Thoracic aorta (tissue), 2 donors: ENCODE measurements at regions not wholly inside any gene's neighbourhood (a gene's known extent, or its start where the extent isn't known, plus 50 kb on each side); places are given as distances from the start of the nearest gene placed in this dataset.

Experiments
- ATAC-seq: fragments of 150-250 bp; one replicate; pipeline ENCODE4 v1.8.0; 2017; ENCODE audit warnings: low read depth; ENCODE audit not compliant: insufficient number of reproducible peaks, low FRiP score
- DNase-seq: peaks from one replicate; pipeline ENCODE4 v3.0.0-alpha.2; 2020; ENCODE audit warnings: low spot score
- H3K27ac ChIP-seq, 2 donors: fragments of 200-600 bp; sonication (generic); 1 replicate in 1 of 2; 2 replicates in 1 of 2; pipeline ENCODE4 v1.5.1; 2016; ENCODE audit warnings: mild to moderate bottlenecking in 2 of 2, moderate library complexity in 2 of 2
- H3K27me3 ChIP-seq: fragments of 200-600 bp; sonication (generic); replicated peaks from 2 replicates; pipeline ENCODE4 v1.6.0; 2016; ENCODE audit warnings: mild to moderate bottlenecking; ENCODE audit not compliant: insufficient read depth
- H3K36me3 ChIP-seq: fragments of 200-600 bp; sonication (generic); one replicate; pipeline ENCODE4 v1.5.1; 2016
- H3K4me1 ChIP-seq, 2 donors: fragments of 200-600 bp; sonication (generic); 1 replicate in 1 of 2; 2 replicates in 1 of 2; pipeline versions ENCODE4 v1.5.1 to v1.6.0; 2016; ENCODE audit warnings: low read depth in 2 of 2, mild to moderate bottlenecking in 1 of 2; ENCODE audit not compliant: control insufficient read depth in 1 of 2
- H3K4me3 ChIP-seq: fragments of 200-600 bp; sonication (generic); 2 replicates; pipeline ENCODE4 v1.5.1; 2016; ENCODE audit warnings: mild to moderate bottlenecking
- H3K9me3 ChIP-seq: fragments of 200-600 bp; sonication (generic); 2 replicates; pipeline ENCODE4 v1.5.1; 2016
- TF ChIP-seq, protein P1 (sequence below): fragments of 200-600 bp; sonication (generic); IDR thresholded peaks from one replicate; pipeline ENCODE4 v1.5.1; 2019; ENCODE audit warnings: antibody characterized with exemption

DNA sequence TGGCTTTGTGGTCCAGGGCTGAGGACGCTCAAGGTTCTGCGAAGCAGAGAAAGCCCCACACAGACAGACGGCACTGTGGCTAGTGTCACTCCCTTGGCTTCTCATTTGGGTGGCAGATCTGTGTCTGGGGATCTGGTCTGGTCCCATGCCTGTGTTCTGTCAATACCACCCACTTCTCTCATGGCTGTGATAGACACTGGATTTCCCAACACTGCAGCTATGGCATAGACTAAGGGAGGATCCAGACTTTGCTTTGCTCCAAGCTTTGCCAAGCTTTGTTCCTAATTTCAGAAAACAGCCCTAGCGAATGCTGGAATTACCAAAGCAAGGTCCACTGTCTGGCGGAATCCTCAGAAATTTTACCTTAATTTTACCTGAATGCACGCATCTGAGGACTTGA lies 62.1 kb downstream of the GADD45G start:
- TF ChIP-seq, protein P1, sequence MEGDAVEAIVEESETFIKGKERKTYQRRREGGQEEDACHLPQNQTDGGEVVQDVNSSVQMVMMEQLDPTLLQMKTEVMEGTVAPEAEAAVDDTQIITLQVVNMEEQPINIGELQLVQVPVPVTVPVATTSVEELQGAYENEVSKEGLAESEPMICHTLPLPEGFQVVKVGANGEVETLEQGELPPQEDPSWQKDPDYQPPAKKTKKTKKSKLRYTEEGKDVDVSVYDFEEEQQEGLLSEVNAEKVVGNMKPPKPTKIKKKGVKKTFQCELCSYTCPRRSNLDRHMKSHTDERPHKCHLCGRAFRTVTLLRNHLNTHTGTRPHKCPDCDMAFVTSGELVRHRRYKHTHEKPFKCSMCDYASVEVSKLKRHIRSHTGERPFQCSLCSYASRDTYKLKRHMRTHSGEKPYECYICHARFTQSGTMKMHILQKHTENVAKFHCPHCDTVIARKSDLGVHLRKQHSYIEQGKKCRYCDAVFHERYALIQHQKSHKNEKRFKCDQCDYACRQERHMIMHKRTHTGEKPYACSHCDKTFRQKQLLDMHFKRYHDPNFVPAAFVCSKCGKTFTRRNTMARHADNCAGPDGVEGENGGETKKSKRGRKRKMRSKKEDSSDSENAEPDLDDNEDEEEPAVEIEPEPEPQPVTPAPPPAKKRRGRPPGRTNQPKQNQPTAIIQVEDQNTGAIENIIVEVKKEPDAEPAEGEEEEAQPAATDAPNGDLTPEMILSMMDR, result no peak
- Histone ChIP-seq H3K4me1 (peaks cover 4 to 8% of the 10 kb centered on the region in 2 donors), H3K27me3 (no peaks in the 10 kb centered on the region), H3K36me3 (no peaks in the 10 kb centered on the region), H3K27ac (no peak overlapping the region), H3K9me3 (no peaks in the 10 kb centered on the region), H3K4me3 (no peak overlapping the region)
- DNase-seq (no peak), ATAC-seq (no peak)

DNA sequence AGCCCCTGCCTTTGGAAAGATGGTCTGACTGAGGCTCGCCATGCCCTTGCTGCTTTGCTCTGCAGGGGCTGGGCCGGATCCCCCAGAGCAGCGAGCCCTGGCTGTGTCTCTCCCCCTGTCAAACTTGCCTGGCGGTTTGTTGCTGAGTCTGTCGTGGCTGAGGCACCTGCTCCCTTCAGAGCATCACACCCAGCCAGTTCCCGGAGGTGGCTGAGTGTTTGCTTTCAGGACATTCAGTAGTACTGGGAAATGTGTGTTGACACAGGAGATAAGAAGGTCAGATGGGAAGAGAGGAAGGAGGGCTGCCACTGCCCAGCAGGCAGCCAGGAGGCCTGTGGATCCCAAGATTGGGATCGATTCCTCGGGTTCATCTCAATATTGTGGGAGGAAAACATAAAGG lies 62.9 kb downstream of the GADD45G start:
- Histone ChIP-seq H3K9me3 (no peaks in the 10 kb centered on the region), H3K4me3 (no peak overlapping the region), H3K27ac (no peak overlapping the region), H3K27me3 (no peaks in the 10 kb centered on the region), H3K36me3 (no peaks in the 10 kb centered on the region), H3K4me1 (peaks cover 0 to 2% of the 10 kb centered on the region in 2 donors)
- ATAC-seq (no peak), DNase-seq (no peak)
- TF ChIP-seq, protein P1, result no peak

DNA sequence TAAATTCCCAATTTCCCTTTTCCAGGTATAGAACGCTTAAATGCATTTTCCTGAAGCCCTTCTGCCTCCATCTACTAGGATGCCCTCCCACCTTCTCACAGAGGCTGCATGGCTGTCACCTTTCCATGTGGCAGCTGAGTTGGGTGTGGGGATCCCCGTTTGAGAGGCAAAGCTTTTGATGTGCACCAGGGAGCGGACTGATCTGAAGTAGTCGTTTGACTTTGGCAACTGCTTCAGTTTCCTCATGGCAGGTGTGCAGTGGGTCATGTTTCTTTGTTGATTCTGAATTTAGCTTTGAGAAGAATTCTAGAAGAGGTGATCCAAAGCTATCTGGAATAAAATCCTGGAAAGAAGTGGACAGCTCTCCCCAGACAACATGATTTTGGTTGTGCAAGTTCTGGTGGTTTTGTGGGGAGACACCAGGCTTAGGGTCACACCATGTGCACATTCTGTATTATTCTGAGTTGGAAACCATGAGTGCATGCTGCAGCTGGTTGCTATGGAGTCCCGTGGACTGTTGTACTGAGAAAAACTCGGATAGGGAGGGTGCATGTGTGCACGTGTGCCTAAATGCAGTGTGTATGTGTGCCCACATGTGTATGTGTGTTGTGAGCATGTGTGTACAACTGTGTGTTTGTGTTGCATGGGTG lies 63.5 kb downstream of the GADD45G start:
- Histone ChIP-seq H3K27me3 (no peaks in the 10 kb centered on the region), H3K36me3 (no peaks in the 10 kb centered on the region), H3K9me3 (no peaks in the 10 kb centered on the region), H3K4me3 (no peak overlapping the region), H3K4me1 (no peaks in the 10 kb centered on the region), H3K27ac (no peak overlapping the region)
- ATAC-seq, result no peak
- no peak for DNase-seq
- TF ChIP-seq, protein P1, result no peak

DNA sequence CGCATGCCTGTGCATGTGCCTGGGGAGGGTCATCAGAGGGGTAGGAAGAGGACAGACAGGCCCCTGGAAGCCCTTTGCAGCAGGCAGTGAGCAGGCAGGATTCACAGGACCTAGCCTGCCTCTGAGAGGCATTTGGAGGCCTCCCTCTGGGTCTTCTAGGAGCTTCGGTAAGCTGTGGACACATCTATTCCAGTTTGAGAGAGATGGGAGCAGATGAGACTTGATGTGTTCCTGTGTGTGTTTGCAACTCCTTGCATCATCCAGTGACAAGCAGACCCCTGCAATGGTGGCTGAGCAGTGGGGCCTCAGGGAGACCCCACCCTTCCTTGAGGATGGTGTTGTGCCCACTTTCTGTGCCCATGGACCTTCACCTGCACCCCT lies 64.0 kb downstream of the GADD45G start:
- H3K4me3 ChIP-seq, result no peak overlapping the region
- ATAC-seq (no peak), DNase-seq (no peak)
- H3K4me1 ChIP-seq, result no peaks in the 10 kb centered on the region
- H3K9me3 ChIP-seq, result no peaks in the 10 kb centered on the region
- TF ChIP-seq, protein P1, result no peak
- no peaks in the 10 kb centered on the region for H3K27me3 ChIP-seq
- H3K36me3 ChIP-seq, result no peaks in the 10 kb centered on the region
- H3K27ac ChIP-seq, result no peak overlapping the region

DNA sequence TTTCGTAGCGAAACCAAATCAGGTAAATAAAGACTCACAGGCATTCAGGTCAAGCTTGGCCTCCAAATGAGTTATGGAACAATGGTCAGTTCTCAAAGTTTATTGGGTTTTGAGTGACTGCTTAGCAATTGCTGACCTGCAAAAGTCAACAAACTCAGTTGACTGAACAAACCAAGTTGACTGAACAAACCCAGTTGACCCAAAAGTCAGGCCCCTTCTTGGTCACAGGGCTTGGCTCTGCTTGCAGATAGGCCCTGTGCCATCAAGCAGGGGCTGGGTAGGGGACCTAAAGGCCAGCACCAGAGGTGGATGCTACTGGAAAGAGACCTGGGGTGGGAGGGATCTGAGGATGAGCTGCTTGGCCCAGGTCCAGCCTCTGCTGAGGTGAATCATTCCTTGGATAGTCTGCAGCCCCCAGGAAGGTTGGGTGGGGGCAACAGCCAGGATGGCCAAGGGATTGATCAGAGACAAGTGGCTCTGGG lies 64.6 kb downstream of the GADD45G start:
- H3K27ac ChIP-seq, result no peak overlapping the region
- no peak for ATAC-seq

More for the DNA sequence above, 64.6 kb downstream of the GADD45G start:
- Histone ChIP-seq H3K9me3 (no peaks in the 10 kb centered on the region), H3K27me3 (no peaks in the 10 kb centered on the region), H3K4me3 (no peak overlapping the region), H3K36me3 (no peaks in the 10 kb centered on the region), H3K4me1 (no peaks in the 10 kb centered on the region)
- TF ChIP-seq, protein P1, result no peak
- no peak for DNase-seq
